NCI-H774 (cell line): ENCODE measurements at regions not wholly inside any gene's neighbourhood (a gene's known extent, or its start where the extent isn't known, plus 50 kb on each side); places are given as distances from the start of the nearest gene placed in this dataset.
"Not testable (repeated sequence)": the region's sequence is repeated elsewhere in the genome, so short reads cannot be mapped to it uniquely, and the experiment has no call there.

ENCODE experiments used
- DNase-seq: peaks from one replicate; lab custom pipeline; 2025; lab: John Stamatoyannopoulos, UW

DNA sequence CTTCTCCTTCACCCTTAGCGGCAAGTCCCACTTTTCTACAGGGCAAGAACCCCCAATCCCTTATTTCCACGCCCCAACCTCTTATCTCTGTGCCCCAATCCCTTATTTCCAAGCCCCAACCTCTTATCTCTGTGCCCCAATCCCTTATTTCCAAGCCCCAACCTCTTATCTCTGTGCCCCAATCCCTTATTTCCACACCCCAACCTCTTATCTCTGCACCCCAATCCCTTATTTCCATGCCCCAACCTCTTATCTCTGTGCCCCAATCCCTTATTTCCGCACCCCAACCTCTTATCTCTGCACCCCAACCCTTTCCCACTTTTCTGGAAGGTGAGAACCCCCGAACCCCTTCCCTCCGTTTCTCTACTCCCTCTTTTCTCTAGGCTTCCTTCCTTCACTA lies 116.1 kb upstream of the GJE1 start:
- DNase-seq, result not testable (repeated sequence)

DNA sequence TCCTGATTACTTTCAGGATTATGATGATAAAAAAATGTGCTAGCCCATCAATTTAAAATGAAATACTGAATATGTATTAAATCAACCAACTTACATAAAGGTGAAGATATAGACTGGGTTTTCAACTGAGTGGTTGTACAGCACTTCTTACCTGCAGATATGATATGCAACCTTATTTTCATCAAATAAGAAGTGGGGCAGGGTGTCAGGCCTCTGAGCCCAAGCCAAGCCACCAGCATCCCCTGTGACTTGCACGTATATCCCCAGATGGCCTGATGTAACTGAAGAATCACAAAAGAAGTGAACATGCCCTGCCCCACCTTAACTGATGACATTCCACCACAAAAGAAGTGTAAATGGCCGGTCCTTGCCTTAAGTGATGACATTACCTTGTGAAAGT lies 117.3 kb upstream of the GJE1 start:
- DNase-seq, result not testable (repeated sequence)

DNA sequence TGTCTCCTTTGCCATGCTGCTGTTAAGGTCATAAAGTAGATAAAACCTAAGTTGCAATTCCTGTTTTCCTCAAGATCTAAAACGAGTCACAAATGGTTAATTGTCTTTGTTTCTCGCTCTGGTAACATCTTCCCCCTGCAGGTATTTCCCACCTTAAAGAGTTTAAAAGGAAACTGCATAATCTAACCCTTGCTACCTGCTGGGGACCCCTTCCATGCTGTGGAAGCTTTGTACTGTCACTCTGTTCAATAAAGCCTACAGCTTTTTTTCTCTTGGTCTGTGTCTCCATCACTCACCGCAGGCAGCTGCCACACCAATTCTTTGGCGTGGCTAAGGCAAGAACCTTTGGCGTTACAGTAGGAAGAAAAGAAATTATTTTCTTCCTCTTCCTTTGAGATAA lies 117.7 kb upstream of the GJE1 start:
- no peak for DNase-seq

DNA sequence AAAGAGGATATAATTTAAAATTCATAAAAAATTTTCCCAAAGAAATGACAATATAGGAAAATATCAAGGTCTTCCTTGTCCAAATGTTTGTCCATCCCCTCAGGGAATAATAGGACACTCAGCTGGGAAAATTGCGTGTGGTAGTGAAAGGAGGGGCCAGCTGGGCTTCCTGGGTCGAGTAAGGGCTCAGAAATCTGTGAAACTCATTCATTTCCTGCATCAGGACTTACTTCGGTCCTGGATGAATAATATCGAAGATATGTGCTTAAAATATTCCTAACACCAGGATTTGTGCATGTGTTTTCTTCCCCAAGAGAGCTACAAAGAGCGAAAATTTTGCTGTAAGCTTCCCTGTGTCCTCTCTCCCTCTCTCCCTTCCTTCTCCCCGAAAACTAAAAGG lies 118.2 kb upstream of the GJE1 start:
- no peak for DNase-seq

DNA sequence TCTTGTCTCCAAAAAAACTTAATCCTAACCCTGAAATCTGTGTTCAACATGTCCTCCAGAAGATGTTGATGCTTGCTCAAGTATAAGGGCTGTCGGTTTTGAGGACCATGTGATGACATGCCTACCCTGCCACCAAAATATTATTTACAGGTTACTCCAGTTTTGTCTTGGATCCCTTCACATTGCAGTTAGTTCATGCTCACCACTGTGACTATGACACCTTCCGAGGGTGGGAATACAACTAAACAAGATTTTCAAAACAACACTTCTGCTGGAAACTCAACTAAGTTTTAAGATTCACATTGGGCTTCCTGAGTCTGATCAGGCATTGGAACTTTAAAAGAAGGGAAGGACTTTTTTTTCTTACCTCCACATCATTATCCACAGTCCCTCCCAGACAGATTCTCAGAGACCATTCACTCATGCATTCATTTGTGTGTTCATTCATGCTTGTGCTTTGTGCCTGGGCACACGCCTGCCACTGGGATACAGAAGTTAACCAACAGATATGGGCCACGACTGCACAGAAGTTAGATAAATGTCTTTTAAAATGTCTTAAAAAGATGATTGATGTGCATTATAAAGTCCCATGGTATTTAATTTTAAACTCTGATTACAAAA lies 118.7 kb upstream of the GJE1 start:
- DNase-seq, result no peak

DNA sequence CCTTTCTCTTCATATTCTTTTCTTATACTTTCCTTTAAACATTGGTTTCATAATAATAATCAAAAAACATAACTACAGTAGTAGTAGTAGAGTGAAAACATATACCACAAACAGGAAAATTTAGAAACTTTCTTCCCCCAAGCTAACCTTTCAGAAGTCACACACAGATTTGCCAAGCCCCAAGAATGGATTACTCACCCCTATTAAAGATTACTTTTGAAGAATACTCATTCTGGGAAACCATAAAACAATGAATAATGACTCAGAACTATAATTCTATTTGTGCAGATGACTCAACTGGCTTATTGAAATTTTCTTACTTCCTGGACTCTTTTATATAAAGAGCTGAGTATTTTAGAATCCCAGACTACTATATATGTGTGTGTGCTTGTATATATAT lies 119.4 kb upstream of the GJE1 start:
- DNase-seq, result no peak

DNA sequence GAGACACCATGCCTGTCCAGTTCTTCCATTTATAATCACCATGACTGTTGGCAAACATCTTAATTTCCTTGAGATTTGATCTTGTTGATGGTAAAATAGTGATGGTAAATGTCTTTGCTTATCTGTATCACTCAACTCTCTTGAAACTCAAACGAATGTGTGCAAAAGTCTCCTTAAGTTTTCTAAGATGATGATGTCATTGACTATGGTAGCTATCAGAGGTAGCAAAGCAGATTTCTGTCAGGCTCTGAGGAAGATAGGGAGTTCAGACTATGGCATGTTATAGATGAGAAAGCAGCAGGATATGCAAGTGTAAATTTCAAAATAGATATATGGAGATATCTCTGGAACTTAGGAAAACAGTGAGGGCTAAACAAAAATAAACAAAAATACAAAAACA lies 121.0 kb upstream of the GJE1 start:
- no peak for DNase-seq

DNA sequence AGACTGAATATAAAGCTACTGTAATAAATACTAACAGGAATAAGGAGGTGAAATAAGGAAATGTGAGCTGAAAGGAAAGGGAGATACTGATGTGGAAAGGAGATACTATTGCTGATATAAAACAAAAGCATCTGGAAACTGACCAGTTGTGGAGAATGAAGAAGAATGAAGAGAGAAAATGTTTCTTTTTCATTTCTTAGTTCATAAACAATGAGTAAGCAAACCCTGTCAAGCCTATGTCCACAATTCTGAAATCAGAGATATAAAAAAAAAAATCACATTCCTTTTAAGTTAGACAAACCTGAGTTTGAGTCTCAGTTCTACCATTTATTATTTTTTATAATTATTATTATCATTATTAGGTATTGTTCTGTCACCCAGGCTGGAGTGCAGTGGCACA lies 121.6 kb upstream of the GJE1 start:
- DNase-seq, result no peak

DNA sequence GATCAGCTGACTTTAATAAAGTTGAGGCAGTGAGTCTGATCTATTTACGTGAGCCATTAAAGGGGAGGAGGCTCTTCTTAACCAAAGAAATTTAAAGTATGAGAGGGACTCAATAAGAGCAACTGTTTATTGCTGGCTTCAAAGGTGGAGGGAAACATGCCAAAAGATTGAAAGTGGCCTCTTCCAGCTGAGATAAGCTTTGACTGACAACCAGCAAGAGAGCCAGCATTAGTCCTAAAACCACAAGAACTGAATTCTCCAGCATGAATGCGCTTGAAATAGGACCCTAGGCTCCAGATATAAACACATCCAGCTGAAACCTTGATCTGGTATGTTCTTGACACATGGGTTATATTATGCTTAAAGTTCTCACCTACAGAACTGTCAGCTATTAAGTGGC lies 123.1 kb upstream of the GJE1 start:
- no peak for DNase-seq

DNA sequence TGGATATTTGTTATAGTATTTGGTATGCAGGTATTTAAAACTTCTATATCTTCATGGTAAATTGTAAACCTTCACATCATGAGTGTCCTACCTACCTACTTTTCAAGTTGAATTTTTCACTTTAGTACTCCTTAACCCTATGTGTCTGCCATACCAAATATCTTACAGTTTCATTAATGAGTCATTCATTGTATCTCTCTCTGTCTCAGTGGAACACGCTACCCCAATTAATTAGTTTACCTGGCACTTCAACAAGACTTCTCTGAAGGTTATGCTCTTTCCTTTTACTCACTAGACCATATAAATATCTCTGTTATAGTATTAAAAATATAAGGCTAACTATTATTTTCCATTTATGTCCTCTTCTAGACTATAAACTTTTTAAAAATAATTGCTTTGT lies 123.9 kb upstream of the GJE1 start:
- DNase-seq, result no peak

DNA sequence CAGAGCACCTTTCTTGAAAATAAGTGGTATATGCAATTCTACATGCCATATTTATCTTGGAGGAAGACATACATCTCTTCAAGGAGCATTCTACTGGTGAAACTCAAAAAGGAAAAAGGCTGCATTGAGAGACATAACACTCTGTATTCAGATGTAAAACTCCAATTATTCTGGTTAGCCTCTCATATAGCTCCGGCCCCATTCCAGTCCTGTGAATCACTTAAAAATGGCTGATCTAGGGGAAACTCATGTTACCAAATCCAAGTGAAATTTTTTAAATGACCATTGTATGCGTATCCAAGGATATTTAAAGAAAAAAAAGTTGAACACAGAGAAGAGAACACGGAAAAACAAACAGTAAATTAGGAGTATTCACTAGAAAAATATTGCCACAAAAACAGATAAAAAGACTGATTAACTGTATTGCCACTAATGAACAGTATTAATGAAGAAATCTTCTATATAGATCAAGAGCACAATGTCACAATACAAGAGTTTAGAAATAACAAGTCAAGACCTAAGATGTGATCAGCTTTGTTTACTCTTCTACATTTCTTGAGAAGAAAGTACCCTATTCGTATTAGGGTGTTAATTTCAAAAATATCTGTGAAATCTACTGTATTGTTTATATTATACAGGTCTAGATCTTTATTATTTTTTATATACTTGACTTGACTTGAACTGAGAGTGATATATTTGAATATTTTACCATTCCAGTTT lies 124.5 kb upstream of the GJE1 start:
- no peak for DNase-seq

DNA sequence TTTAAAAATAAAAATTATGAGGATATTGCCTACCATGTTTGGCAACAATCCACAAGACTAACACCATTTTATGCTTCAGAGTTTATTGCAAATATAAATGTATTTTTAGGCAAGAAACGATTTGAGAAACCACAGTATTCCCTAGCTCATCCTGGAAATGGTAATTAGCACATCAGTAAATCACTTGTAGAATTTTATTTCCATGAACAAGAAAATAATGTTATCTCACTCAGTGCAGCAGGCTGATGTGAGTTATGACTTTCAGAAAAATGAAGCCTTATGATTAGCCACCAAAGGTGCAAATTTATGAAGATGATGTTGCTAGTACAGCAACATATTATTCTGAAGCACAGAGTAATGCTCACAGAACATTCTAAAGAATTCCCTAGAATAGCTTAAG lies 127.7 kb upstream of the GJE1 start:
- DNase-seq, result no peak

DNA sequence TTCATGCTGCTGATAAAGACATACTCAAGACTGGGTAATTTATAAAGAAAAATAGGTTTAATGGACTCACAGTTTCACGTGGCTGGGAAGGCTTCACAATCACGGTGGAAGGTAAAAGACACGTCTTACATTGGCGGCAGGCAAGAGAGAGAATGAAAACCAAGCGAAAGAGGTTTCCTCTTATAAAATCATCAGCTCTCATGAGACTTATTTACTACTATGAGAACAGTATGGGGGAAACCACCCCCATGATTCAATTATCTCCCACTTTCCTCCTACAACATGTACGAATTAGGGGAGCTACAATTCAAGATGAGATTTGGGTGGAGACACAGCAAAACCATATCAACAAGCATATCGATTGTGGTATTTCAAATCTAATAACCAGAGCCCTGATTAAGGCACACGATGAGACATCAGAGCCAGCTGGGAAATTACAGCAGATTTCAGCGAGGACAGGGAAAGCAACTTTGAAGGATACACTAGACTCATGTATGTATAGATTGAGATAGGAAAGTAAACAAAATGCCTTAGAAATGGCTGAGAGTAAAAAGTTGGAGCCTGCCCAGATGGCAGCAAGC lies 129.8 kb upstream of the GJE1 start:
- no peak for DNase-seq

DNA sequence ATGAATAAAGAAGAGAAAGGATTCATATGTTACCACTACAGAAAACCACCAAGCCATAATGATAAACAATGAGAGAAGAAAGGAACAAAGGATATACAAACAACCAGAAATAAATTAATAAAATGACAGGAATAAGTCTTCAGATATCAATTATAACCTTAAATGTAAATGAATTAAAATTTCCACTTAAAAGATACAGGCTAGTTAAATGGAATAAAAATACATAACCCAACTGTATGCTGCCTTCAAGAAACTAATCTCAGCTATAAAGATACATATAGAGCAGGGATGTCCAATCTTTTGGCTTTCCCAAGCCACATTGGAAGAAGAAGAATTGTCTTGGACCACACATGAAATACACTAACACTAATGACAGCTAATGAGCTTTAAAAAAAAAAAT lies 135.9 kb upstream of the GJE1 start:
- DNase-seq, result no peak

DNA sequence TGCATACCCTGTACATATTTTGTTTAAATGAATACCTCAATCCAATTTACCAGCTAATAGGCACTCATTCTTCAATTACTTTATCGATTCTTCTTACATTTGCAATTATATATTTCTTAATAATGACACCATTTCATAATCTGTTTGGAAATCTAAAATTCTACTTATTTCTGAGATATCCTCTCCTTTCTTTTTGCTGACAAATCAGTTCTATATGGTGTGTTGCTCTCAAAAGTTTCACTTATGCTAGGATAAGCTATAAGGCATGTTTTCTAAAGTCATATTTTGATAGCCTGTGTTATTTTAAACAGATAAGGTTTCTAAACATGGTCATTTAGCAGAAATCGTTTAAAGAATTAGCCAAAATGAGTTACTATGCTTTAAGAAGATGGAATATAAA lies 140.6 kb upstream of the GJE1 start:
- no peak for DNase-seq

DNA sequence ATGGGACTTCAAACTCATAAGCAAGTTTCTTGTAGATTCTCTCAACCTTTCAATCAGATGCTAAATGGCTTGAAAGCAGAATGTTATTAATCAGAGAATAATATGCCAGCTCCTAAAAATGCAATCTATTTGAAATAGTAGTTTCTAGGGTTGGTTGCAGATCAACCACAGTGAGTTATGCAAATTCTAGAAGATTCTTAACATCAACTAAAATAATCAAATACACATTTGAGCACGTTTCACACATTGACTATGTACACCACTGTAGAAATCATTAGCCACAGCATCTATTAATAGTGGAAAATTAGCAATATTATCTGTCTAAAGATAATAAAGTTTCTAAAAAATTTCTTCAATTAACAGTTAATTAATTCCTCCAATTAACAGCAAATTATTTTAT lies 141.9 kb upstream of the GJE1 start:
- no peak for DNase-seq

DNA sequence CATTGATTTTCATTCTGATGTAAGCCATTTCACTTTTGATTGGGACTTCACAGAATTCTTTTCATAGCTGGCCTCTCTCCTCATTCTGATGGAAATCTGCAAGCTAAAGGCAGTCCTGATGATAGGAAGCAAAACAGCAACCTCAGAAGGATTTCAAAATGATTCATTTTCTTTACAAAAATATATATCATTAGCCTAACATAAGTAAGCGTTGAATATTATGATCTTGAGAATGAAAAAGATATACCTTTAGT lies 143.1 kb upstream of the GJE1 start:
- no peak for DNase-seq

DNA sequence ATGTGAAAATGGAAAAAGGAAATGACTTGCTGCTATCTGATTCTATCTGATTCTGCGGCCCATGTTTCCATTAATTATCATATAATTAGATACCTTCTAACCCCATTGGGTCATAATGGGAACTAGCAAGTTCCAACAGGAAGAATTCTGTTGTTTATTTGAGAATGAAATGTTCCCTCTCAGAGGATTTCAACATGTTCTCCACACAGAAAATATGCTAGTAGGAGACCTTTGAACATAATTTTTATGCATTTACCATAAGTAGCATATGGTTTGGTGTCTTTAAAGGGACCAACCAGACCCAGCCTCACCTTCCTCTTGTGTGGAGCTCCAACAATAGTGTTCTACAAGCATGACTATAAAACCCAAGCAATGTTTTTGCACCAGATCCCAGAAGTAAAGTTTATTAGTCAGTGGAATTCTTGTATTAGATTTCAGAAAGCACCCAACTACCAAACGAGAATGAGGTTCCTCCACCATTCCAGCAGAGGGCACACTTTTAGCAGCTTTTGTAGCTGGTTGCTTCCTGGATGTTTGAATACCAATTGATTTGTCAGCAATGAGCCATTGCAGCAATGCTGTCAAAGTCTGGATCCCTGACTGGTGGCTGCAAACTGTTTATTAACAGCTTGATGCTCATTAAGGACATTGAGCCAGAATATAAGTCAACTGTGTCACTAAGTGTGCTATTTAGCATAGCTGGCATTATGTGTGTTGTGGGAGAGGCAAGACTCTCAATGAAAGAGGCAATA lies 143.6 kb upstream of the GJE1 start:
- DNase-seq, result no peak

DNA sequence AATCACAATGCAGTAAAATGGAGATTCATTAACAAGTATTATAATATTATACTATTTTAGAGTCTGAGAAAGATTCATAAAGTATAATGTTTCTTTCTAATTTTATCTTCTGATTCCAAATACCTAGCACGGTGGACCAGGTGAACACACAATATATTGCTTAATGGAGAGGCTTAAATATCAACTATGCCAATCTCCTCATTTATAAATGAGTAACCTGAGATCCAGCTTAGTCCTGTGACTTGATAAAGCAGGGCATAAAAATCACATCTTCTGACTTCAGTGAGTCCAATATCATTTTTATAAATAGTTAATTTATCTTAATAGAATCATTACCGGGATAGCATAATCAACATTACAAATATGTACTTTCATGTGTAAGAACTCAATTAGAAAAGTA lies 144.4 kb upstream of the GJE1 start:
- DNase-seq, result no peak

DNA sequence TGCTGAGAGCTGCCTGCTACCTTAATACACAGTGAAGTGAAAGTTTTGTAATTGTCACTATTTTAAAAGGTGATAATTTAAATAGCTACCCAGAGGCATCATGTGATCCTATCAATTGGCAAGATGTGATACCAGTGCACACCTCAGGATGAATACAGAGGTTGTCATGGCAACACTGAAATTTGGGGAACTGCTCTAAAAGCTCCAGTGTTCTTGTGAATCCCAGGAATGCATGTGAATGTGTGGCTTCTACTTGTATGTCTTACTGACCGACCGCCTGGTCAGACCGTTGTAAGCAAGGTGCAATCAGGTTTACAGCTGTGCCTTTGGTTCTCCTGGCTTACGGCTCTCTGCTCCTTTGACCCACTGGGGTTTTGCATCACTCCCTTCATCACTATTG lies 146.3 kb upstream of the GJE1 start:
- DNase-seq, result no peak

DNA sequence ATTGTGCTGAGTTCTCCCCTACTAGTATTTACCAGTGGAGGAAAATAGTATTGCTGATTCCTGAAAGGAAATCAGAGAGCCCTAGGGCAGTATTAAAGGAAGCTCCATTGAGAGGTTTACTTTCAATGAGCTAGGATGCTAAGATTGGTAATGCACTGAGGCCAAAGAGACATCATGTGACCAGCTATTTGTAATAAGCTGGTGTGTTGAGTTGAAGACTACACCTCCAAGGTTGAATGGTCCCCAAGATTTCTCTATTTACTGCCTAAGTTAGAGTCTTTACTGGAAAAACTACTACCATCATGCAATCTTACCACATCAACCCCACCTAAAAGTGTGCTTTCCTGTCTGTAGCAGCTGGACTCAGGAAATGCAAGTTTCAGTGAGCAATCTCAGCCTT lies 151.5 kb upstream of the GJE1 start:
- no peak for DNase-seq

DNA sequence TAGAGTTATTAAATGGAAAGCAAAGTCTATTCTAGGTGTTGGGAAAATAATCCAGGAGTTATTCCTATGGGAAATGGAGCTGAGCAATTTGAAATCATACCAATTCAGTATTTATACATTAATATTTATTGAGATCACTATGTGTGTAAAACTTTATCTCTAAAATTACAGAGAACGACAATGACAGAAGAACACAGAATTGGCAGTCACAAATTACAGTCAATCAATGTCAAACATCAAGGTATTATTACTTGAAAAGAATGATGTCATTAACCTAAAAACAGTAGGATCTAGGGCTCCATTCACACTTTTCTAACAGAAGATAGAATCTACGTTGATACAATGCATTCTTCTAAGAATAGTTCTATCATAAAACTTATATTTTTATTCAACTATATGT lies 154.9 kb upstream of the GJE1 start:
- DNase-seq, result no peak

DNA sequence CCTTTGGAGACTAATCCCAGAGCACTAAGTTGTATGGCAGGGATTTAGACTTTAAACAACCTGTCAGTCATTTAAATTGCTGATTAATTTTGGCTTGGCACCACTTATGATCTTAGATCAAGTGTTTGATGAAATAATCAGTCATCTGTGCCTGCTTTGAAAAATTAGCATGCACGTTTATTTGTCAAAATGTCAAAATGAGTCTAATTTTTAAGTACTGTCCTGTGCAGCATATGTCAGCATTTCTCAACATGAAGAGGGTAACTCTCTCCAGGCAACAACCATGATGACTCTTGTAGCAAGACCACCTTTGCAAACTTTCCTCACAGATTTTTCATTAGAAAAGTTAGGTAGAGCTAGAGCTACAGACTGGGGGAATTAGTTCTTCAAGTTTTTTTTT lies 155.7 kb upstream of the GJE1 start:
- DNase-seq, result no peak
